ENCODE measurements at regions not wholly inside any gene's neighbourhood (a gene's known extent, or its start where the extent isn't known, plus 50 kb on each side); places are given as distances from the start of the nearest gene placed in this dataset.
"Not testable (repeated sequence)": the region's sequence is repeated elsewhere in the genome, so short reads cannot be mapped to it uniquely, and the experiment has no call there.

DNA sequence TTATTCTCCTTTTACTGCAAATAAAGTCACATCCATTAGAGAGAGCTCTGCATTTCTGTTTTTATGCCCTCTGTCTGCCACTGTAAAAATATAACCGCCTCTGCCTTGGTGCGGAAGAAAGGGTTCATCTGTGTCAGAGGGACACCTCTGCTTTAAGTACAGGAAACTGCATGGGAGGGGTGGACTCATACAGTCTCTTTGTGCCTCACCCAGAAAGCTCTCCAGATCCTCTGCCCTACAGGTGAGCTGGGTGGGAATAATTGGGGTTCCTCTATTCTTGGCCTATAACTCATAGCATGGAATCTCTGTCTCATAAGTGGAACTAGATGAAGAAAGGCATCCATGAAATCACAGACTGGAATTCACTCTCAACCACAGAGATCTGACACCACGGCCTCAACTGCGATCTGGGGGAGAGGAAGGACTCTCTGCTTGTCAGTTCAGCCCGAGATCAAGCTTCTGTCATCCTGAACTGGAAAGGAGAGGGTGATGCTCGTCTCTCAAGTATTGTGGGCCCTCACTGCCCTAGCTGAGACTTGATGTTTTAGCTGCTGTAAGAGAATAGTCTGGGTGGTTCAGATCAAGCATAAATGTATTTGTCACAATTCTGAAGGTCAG is 702.3 kb downstream of the TMEM121 start:
- DNase-seq (ENCODE audit: insufficient read length, low spot score), result no peak
- no peak for FAIRE-seq

DNA sequence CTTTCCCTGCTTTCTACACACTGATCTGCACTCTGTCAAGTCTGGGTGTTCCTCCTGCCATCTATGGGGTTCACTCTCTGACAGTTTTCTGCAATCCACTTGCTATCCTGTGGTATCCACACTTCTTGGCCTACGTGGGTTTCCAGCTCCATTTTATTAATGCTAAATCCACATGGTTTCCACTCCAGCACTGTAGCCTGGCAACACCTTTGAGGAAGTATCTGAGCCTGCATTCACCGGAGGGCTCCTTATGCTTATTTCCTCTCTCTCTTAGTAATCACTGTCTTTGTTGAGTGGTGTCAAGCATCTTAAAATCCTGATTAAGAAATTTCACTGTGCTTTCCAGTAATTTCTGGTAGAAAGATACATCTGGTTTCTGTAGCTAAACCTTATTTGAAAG is 703.7 kb downstream of the TMEM121 start:
- DNase-seq (ENCODE audit: insufficient read length, low spot score) (no peak), FAIRE-seq (peak; percentile 65)

DNA sequence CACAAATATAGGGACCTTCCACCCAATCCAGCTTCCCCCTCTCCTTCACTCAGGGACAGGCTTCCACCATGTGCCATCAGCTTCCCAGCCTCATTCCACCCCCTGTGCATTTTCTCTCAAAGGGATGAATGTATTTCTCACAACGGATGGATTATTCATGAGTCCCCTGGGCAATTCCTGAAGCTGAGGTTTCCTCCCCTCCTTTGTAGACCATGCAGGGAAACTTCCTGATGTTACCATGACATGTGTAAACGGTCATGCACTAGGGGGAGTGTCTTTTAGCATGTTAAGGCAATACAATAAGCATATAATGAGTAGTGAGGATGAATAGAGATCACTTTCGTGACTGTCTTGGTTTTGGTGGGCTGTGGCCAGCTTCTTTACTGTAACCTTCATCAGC is 706.8 kb downstream of the TMEM121 start:
- not testable (repeated sequence) for DNase-seq (ENCODE audit: insufficient read length, low spot score)
- FAIRE-seq, result peak; percentile 58

DNA sequence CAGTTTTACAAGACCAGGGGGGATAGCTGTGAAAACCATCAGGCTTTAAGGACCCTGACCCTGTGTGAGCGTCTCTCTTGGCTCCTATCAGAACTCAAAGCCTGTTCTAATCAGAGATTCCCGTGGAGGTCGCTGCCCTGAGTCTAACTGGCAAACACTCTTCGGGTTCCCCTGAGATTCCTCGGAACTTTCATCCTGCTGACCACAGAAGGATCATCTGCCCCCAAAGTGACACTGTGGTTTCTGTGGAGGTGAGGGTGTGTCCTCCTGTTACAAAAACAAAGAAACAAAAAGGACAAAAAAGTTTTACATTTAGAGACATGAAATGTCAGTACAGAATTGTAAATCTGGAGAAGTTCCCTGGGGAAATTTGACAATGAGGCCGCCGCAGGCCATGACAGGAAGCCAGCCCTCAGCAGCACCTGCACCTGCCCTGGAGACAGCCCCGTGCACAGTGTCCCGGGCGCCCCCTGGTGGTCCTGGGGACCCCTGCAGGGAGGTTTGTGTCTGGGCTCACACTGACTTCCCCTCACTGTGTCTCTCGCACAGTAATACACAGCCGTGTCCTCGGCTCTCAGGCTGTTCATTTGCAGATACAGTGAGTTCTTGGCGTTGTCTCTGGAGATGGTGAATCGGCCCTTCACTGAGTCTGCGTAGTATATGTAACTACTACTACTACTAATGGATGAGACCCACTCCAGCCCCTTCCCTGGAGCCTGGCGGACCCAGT is 708.3 kb downstream of the TMEM121 start:
- not testable (repeated sequence) for FAIRE-seq; DNase-seq (ENCODE audit: insufficient read length, low spot score)

DNA sequence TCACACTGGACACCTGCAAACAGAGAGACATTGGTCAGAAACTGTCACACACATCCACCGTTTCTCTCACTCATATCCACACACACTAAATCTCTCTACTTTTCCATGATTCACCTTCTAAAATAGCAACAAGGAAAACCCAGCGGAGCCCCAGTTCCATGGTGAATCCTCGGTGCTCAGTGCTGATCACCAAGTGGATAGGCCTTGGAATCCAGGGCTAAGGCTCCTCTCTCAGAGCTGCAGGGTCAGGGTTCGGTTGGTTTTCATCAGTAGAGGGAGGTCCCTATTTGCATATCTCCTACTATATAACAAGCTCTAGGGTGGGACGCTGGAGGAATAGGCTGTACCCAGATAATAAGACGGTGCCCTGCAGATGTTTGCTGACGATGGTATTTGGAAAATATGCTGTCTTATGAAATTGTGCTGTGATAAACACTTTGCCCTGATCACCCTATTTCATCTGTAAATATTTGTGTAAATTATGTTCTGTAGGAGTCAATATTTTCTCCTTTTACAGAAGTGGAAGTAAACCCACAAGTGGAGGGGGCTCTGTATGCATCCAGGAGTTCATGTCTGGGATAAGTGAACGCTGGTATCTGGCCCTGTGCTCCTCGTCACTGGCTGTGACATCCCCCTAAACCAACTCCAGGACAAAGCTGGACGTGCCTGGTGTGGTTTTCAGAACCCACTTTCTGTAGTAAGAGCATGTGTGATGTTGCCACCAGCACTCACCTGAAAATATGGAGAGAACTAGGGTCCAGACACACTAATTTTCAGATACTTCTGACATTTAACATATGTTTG is 709.2 kb downstream of the TMEM121 start:
- DNase-seq (ENCODE audit: insufficient read length, low spot score) (no peak), FAIRE-seq (no peak)

DNA sequence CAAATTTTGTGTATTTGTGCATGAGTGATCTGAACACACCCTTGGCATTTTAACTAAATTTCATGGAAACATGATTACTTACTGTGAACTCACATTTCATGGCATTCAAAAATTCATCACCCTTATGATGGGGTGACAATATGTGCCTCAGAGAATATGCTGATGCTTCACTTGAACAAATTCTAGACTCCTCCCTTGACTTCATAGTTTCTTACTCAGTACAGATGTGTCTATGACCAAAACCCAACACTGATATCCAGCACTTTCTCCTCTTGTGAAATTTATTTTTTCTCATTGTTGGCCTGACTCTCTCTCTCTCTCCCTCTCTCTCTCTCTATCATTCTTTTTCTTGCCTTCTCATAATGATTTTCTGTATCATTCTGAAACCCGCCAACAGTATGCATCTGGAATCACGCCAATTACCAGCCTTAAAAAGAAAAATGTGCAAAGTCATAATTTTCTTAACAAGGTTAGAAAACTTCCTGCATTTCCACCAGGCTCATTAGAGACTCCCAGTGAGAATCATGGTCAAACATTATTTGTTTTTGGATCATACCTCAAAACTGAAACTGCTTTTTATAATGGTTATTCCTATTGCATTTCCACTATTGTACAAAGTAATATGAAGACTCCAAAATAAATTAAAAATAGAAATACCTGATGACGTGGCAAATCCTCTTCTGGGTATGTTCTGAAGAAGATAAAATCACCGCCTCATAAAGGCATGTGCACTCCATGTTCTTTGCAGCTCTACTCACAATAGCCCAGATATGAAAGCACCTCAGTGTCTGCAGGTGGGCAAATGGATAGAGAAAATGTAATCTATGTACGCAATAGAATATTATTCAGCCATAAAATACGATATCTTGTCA is 722.2 kb downstream of the TMEM121 start:
- no peak for FAIRE-seq
- DNase-seq (ENCODE audit: insufficient read length, low spot score), result no peak

DNA sequence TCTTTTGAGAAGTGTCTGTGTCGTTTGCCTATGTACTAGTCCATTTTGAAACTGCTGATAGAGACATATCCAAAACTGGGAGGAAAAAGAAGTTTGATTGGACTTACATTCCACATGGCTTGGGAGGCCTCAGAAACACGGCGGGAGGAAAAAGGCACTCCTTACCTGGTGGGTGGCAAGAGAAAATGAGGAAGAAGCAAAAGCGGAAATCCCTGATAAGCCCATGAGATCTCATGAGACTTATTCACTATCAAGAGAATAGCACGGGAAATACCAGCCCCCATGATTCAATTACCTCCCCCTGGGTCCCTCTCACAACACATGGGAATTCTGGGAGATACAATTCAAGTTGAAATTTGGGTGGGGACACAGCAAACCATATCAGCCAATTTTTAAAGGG is 727.6 kb downstream of the TMEM121 start:
- DNase-seq (ENCODE audit: insufficient read length, low spot score); FAIRE-seq: not testable (repeated sequence)

DNA sequence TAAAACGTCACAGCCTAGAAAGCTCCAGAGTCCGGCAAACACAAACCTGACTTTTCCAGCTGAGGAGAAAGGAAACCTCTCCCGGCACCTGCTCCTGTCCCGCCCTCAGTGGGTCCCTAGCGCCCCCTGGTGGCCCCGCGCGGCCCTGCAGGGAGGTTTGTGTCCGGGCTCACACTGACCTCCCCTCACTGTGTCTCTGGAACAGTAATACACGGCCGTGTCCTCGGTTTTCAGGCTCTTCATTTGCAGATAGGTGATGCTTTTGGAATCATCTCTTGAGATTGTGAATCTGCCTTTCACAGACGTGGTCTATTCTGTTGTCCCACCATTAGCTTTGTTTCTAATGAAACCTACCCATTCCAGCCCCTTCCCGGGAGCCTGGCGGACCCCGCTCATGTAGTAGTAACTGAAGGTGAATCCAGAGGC is 731.2 kb downstream of the TMEM121 start:
- not testable (repeated sequence) for FAIRE-seq; DNase-seq (ENCODE audit: insufficient read length, low spot score)

DNA sequence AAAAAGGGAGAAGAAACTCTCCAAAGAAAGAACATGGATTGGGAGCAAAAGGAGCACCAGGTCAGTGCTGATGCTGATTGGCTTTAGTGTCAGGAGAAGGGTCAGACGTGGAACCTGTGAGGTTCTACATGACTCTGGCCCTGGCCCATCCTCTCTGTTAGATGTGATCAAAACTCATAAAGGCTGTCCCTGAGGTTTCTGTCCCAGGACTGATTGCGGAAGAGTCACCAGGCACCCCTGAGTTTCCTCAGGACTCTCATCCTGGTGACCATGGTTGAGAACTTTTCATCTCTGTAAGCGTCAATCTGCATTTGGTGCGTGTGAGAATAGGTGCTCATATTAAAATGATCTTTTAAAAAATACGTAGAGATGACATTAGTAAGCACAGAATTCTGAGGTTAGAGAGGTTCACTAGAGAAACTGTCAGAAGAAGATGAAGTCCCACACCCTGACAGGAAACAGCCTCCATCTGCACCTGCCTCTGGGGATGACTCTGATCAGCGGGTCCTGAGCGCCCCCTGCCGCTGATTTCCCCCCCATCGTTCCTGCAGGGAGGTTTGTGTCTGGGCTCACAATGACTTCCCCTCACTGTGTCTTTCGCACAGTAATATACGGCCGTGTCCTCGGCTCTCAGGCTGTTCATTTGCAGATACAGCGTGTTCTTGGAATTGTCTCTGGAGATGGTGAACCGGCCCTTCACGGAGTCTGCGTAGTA is 741.8 kb downstream of the TMEM121 start:
- FAIRE-seq, result peak; percentile 16
- DNase-seq (ENCODE audit: insufficient read length, low spot score), result no peak

DNA sequence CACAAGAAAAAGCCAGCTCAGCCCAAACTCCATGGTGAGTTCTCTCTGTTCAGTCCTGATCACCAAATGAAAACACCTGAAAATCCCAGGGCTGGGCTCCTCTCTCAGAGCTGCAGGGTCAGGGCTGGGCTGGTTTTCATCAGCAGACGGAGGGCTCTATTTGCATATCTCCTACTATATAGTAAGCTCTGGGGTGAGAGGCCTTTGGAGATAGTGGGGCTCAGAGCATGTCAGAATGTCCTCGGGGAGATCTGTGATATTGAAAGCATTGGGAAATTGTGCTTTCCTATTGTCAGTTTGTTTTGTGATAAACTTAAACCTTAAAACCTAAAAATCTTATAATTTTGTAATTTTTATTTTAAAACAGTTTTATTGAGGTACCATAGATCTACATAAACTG is 742.6 kb downstream of the TMEM121 start:
- FAIRE-seq, result no peak

DNA sequence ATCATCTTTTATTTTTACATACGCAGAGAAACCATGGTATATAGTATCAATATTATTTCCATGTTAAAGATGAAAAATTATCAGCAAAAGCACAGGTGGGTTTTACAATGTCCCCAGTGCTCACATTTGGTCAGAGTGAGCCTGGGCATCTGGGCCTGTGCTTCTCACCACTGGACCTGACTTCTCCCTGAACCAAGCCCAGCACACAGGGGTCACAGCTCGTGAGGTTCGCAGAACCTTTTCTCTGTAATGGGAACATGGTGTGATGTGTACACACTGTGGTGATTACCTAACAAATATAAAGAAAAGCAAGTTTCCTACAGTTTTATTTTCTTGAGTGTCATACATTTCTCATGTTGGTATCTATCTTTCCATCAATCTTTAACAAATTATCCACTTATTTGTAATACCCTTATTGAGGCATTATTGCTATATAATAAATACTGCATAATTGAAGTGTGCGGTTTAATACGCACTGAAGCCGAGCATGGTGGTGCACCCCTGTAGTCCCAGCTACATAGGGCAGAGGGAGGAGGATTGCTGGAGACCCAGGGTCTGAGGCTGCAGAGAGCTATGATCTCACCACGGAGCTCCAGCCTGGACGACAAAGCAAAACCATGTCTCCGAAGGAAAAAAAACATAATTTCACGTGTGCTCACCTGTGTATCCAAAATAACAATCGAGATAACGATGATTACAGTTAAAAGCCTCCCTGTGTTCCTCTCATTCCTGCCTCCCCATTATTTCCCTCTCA is 743.2 kb downstream of the TMEM121 start:
- DNase-seq (ENCODE audit: insufficient read length, low spot score), result no peak
- peak; percentile 64 for FAIRE-seq

More for the DNA sequence above, 742.6 kb downstream of the TMEM121 start:
- no peak for DNase-seq (ENCODE audit: insufficient read length, low spot score)

DNA sequence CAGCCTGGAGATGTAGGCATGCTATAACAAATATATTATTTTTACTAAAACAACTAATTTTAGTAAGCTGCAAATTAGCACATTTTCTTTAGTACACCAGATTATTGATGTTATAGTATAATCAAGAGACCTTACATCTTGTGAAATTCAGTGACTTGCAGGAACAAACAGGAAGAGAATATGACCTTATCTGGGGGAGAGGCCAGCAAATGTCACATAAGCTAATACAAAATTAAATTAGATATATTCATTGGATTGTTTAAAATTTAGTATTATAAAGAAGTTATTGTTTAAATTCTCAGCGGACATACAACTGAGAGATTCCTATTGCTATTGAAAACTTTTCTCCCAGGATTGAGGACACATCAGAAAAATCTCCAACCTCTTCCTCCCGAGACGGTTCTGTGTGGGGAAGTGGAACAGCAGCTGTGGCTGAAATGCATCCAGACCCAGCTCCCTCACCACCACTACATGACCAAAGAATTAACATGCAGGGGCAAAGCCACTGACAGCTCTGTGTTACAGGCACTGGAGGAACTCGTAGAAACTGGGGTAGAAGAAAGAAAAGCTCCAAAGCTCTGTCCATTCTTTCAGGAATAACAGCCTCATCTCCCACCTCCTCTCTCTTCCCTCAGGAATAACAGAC is 744.2 kb downstream of the TMEM121 start:
- FAIRE-seq; DNase-seq (ENCODE audit: insufficient read length, low spot score): not testable (repeated sequence)

DNA sequence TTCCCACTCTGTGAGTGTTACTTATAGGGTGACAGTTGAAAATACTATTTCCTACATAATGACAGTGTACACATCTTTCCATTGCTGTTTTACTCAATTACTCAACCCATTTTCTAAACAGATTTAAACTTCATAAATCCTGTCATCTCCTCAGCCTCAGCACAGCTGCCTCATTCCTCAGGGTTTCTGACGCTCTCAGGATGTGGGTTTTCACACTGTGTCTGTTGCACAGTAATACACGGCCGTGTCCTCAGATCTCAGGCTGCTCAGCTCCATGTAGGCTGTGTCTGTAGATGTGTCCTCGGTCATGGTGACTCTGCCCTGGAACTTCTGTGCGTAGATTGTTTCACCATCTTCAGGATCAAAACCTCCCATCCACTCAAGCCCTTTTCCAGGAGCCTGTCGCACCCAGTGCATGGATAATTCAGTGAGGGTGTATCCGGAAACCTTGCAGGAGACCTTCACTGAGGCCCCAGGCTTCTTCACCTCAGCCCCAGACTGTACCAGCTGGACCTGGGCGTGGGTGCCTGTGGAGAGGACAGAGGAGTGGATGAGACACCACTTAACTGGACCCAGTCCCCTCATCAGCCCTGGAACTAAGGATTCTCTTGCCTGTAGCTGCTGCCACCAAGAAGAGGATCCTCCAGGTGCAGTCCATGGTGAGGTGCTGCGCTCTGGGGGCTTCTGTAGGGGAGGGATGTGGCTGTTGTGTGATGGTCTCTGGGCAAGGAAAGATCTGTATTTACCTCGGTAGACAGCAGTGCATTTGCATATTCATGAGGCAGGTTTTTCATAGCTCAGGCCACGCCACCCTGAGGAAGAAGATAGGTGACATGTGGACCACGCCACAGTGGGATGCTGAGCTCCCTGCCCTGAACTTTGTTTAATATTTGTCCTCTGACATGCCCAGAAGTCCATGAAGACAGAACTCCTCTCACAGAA is 750.2 kb downstream of the TMEM121 start:
- DNase-seq (ENCODE audit: insufficient read length, low spot score), result no peak
- FAIRE-seq, result peak; percentile 57

DNA sequence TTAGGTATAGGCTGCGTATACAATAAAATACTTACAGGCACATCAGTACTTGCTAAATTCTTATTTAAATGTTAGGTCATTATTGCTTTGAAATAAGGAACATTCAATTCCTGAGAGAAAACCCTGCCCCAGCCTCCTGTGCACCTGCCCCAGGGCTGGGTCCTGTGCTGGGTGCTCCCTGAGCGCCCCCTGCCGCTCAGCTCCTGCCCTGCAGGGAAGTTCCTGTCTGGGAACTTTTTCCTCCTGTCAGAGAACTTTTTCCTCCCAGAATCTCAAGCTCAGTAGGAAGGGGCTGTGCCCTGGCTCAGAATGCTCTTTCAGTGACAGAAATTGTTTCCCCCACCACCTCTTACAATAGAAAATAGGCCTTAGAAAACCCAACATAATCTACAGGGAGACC is 751.1 kb downstream of the TMEM121 start:
- DNase-seq (ENCODE audit: insufficient read length, low spot score), result no peak
- FAIRE-seq, result no peak

DNA sequence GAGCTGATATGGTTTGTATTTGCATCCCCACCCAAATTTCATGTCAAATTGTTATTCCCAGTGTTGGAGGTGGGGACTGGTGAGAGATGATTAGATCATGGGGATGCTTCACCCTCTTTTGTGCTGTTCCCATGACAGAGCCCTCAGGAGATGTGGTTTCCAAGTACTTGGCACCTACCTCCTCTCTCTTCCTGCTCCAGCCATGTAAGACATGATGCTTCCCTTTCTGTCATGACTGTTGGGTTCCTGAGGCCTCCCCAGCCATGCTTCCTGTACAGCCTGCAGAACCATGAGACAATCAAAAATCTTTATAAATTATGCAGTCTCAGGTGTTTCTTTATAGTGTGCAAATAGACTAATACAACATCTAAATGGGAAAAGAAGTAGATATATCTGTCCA is 754.5 kb downstream of the TMEM121 start:
- DNase-seq (ENCODE audit: insufficient read length, low spot score) (no peak), FAIRE-seq (no peak)

DNA sequence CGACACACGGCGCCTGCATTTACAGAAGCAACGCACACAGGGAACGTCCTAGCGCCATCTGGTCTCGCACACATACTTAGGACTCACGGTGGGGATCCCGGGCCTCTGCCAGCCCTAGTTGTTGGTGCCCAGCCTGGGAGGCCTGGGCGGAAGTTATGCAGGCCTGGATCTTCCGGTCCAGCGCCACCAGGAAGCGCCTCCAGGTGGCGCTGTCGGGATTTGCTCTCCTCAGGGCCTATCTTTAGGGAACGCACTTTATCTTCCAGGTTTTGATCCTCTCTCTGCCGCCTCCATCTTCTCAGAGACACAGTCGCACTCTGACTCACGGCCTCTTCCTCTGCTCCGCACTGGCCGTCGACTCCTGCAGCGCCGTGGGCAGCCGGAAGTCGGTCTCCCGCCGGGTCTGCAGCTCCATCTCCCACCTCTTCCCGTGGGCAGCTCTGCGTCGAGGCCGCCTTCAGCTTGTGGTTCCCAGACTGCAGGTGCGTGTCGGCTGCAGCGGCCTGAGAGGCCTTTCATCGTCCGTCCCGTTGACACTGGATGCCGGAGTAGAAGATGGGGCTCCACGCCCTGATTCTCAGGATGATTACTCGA is 760.4 kb downstream of the TMEM121 start:
- FAIRE-seq, result no peak
- DNase-seq (ENCODE audit: insufficient read length, low spot score), result no peak

DNA sequence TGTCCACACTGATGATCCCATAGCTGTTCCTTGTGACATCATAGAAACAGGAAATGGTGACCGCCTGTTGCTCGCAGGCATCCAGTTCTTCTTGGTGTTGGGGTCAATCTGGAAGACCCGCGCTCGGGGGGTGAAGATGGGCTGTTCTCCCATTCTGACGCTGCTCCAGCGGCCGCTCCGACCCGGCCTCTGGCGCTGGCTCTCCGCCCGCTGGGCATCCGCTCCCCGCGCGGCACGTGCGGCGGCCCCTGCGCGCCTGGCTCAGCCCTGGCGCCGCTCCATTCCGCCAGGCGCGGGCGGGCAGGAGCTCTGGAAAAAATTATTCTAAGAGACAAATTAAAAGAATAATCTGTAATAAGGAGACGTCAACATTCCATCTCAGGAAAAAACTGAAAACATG is 761.1 kb downstream of the TMEM121 start:
- FAIRE-seq (no peak), DNase-seq (ENCODE audit: insufficient read length, low spot score) (no peak)
